Cardiac muscle cell (in vitro differentiated cells and primary cell): ENCODE measurements at regions not wholly inside any gene's neighbourhood (a gene's known extent, or its start where the extent isn't known, plus 50 kb on each side); places are given as distances from the start of the nearest gene placed in this dataset.

Experiments used
- DNase-seq, 2 donors: peaks; one replicate each; pipeline versions ENCODE4 v3.0.0 to v3.0.0-alpha.2; 2010 to 2017; ENCODE audit warnings: low read depth in 1 of 2, low spot score in 1 of 2
- H3K27ac ChIP-seq: fragments of 200-600 bp; sonication (generic); 2 replicates; pipeline ENCODE4 v1.5.1; 2016
- H3K27me3 ChIP-seq: fragments of 200-600 bp; sonication (generic); 2 replicates; pipeline ENCODE4 v1.6.0; 2016; ENCODE audit warnings: control low read depth
- H3K36me3 ChIP-seq: fragments of 200-600 bp; sonication (generic); 2 replicates; pipeline ENCODE4 v1.5.1; 2016; ENCODE audit warnings: control low read depth
- H3K4me1 ChIP-seq: fragments of 200-600 bp; sonication (generic); 2 replicates; pipeline ENCODE4 v1.8.1; 2017; ENCODE audit warnings: low read depth, mild to moderate bottlenecking, mixed run types
- H3K4me3 ChIP-seq: fragments of 200-600 bp; sonication (generic); 2 replicates; pipeline ENCODE4 v1.5.1; 2016; ENCODE audit warnings: mild to moderate bottlenecking
- H3K9me3 ChIP-seq: fragments of 200-600 bp; sonication (generic); 2 replicates; pipeline ENCODE4 v1.5.1; 2017; ENCODE audit warnings: low read depth, mild to moderate bottlenecking, control low read depth
- TF ChIP-seq, protein P1 (sequence below): IDR thresholded peaks from 2 replicates; pipeline ENCODE4 v1.5.1; 2012; ENCODE audit warnings: low read depth, mild to moderate bottlenecking, low read length

DNA sequence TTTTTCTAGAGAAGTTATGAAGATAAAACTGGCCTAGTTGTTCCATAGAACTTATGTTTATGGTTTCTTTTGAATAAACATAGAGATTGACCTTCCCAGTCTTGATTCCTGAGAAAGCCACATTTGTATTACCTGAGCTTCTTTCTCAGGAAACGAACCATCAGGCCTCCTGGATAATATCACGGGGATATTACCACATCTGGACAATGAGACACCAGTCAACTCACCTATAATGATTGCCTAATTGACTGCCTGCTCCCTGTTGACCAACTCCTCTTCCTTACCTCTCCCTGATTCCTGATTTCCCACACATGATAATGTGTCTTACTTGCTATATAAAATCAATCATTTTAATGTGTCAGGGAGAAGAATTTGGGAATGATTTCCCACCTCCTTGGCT, 822.7 kb downstream of the LRFN5 start:
- TF ChIP-seq, protein P1, sequence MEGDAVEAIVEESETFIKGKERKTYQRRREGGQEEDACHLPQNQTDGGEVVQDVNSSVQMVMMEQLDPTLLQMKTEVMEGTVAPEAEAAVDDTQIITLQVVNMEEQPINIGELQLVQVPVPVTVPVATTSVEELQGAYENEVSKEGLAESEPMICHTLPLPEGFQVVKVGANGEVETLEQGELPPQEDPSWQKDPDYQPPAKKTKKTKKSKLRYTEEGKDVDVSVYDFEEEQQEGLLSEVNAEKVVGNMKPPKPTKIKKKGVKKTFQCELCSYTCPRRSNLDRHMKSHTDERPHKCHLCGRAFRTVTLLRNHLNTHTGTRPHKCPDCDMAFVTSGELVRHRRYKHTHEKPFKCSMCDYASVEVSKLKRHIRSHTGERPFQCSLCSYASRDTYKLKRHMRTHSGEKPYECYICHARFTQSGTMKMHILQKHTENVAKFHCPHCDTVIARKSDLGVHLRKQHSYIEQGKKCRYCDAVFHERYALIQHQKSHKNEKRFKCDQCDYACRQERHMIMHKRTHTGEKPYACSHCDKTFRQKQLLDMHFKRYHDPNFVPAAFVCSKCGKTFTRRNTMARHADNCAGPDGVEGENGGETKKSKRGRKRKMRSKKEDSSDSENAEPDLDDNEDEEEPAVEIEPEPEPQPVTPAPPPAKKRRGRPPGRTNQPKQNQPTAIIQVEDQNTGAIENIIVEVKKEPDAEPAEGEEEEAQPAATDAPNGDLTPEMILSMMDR: no peak
- no peak for DNase-seq
- H3K27ac ChIP-seq: no peak overlapping the region

DNA sequence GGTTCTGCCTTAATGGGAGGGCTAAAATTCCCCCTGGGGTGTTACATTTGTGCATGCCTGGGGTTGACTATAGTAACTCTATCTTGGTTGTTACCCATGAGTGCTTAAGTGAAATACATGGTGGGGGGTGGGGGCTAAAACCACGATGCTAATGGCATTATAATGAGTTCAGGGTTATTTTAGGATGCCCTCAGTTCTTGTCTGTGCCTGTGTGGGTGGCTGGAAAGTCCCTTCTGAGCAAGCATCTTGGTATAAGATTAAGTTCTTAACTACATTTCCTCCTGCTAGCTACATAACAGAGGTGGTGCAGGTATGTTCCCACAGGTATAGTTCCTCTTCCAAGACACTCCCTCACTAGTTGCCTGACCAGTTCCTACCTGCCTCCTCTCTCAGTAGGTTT, 822.3 kb downstream of the LRFN5 start:
- Histone ChIP-seq H3K9me3 (no peaks in the 10 kb centered on the region), H3K36me3 (no peaks in the 10 kb centered on the region), H3K27me3 (no peaks in the 10 kb centered on the region), H3K4me3 (no peak overlapping the region), H3K27ac (no peak overlapping the region), H3K4me1 (no peaks in the 10 kb centered on the region)
- TF ChIP-seq, protein P1: no peak
- no peak for DNase-seq

More for the DNA sequence above, 822.7 kb downstream of the LRFN5 start:
- H3K27me3 ChIP-seq: no peaks in the 10 kb centered on the region
- H3K4me1 ChIP-seq: no peaks in the 10 kb centered on the region
- no peaks in the 10 kb centered on the region for H3K9me3 ChIP-seq
- no peaks in the 10 kb centered on the region for H3K36me3 ChIP-seq
- no peak overlapping the region for H3K4me3 ChIP-seq

DNA sequence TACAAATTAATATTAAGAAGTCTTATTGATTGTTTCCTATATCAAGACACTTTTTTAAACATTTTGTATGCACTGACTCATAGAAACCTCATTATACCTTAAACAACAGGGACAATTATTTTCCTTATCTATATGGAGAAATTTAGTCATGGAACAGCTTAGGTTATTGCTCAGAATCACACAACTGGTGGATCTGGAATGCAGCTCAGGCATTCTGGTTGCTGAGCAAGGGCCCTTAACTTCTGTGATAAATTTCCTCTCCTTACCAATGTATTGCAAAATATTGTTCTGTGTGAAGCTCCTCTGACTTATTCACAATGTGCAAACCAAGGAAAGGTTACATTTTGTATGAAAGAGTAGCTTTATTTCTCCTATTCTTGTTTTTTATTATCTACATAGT, 817.8 kb downstream of the LRFN5 start:
- H3K9me3 ChIP-seq: no peaks in the 10 kb centered on the region
- no peaks in the 10 kb centered on the region for H3K27me3 ChIP-seq
- DNase-seq: peak in 1 of 2 donors; percentile 57
- no peak overlapping the region for H3K27ac ChIP-seq
- TF ChIP-seq, protein P1: no peak
- H3K4me1 ChIP-seq: no peaks in the 10 kb centered on the region
- H3K36me3 ChIP-seq: no peaks in the 10 kb centered on the region
- no peak overlapping the region for H3K4me3 ChIP-seq

DNA sequence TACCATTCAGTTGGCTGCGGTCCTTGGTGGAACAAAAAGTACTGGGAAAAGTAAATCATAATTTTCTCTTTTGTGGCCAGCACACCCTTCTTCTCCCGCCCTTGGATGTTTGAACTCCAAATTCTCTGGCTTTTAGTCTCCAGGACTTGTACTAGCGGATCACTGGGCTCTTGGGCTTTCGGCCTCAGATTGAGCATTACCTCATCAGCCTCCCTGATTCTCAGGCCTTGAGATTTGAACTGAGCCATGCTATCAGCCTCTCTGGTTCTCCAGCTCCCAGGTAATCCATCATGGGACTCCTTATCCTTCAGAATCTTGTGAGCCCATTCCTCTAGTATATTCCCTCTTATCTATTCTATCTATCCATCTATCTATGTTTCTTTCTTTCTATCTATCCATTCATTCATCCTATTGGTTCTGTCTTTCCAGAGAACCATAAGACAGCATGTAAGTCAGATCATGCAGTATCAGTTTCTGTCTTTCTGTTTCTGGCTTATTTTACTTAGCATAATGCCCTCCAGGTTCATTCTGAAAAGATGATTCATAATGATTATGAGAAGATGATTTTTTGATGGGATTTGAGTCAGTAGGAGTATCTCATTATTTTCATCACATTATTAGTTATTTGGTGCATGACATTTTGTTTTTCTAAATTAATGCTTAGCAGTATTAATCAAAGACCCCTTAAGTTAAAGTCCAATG, 814.9 kb downstream of the LRFN5 start:
- no peaks in the 10 kb centered on the region for H3K27me3 ChIP-seq
- H3K27ac ChIP-seq: no peak overlapping the region
- no peaks in the 10 kb centered on the region for H3K4me1 ChIP-seq
- TF ChIP-seq, protein P1: no peak
- no peak overlapping the region for H3K4me3 ChIP-seq
- H3K9me3 ChIP-seq: no peaks in the 10 kb centered on the region
- DNase-seq: no peak
- H3K36me3 ChIP-seq: no peaks in the 10 kb centered on the region

DNA sequence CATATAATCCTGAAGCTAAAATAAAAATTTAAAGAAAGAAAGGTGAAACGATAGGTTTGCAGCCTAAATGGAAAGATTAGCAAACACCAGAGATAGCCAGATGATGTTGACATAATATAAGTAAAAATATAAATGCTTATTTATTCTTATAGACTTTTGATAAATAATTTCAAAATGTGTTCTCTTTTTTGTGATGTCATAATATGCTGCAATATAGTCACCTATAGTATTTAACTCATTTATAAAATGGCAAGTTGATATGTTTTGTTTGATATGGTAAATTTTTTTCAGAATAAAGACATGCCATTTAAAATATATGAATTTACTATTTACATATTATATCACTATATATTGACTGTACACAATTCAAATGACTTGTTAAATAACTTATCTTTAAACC, 813.4 kb downstream of the LRFN5 start:
- H3K27me3 ChIP-seq: no peaks in the 10 kb centered on the region
- TF ChIP-seq, protein P1: no peak
- no peak overlapping the region for H3K4me3 ChIP-seq
- no peaks in the 10 kb centered on the region for H3K9me3 ChIP-seq
- no peak overlapping the region for H3K27ac ChIP-seq
- no peaks in the 10 kb centered on the region for H3K4me1 ChIP-seq
- no peaks in the 10 kb centered on the region for H3K36me3 ChIP-seq
- DNase-seq: no peak
